NOMO-1 treated with dmso at 0.1 percent for 144 hours (cell line): ENCODE measurements at regions not wholly inside any gene's neighbourhood (a gene's known extent, or its start where the extent isn't known, plus 50 kb on each side); places are given as distances from the start of the nearest gene placed in this dataset.

Source experiments
- DNase-seq: peaks from one replicate; lab custom pipeline; 2025; ENCODE audit not compliant: unreplicated experiment; lab: John Stamatoyannopoulos, UW

DNA sequence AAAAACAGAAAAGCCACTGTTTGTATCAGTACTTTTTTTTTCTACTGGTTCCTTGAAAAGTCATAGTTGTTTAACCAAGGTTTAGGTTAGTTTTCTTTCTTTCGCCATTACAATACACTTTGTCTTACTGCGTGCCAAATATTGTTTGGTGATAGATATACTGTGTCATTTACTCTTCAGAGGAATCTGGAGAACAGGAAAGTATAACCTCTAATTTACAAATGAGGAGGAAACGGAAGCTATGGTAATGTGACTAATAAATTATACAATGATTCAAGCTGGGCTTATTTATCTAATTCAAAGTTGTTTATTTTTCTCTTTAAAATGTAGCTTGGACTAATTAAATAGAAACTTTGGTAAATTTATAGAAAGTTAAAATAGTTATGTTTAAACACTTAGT is 96.2 kb upstream of the ROBO2 start:
- DNase-seq: no peak

DNA sequence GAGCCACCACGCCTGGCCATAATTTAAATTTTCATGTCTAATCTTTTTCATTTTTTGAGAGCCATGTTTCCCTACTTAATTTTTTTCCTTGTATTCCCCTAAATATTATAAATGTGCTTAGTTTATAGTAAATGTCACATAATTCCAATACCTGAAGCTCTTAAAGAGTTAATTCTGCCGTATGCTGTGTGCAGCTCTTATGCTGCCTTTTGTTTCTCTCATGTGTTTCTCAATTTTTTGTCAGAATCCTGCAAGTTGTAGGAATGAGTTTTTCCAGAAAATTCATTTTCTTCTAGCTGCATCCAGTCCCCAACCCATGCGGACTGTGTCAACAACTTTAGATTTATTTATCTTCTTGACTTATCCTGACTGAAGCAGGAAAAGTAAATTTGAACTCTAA is 90.9 kb upstream of the ROBO2 start:
- DNase-seq: no peak

DNA sequence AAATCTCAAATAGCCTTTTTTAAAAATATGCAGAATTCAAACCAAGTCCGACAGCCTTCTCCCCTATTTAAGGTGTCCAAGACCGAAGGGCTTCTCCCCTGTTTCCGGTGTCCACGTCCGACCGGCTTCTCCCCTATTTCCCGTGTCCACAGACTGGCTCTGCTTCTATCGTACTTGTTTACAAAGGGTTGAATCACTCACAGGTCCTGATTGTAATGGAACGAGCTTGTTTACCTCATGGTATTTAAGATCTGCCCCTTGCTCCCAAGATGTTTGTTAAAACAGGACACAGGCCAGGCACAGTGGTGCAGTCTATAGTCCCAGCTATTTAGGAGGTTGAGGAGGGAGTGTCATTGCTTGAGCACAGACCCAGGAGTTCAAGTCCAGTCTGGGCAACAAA is 90.4 kb upstream of the ROBO2 start:
- no peak for DNase-seq

DNA sequence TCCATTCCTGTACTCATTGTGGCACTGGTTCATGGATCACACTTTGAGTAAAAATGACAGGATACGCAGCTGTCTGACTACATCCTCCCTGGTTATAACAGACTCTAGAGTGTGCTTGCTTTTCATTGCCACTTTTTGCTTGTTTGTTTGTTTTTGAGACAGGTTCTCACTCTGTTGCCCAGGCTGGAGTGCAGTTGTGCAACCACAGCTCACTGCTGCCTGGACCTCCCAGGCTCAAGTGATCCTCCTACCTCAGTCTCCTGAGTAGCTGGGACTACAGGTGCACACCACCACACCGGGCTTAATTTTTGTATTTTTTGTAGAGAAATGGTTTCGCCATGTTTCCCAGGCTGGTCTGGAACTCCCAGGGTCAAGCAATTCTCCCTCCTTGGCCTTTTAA is 89.3 kb upstream of the ROBO2 start:
- no peak for DNase-seq

DNA sequence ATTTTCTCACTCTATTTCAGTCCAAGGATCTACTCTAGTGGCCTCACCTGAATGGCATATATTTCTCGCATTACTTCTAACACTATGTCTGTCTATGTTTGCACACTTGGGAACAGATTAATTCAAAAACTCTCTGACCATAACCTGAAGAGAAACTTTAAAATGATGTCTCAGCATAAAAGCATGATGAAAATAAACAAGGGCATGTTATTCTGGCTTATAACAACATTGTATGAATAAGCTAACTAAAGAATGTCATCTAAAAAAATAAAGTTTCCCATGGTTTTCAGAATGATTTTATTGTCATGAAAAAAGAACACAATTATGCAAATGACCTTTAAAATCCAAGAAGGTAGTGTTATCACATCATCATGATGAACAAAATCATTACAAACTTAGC is 85.5 kb upstream of the ROBO2 start:
- no peak for DNase-seq

DNA sequence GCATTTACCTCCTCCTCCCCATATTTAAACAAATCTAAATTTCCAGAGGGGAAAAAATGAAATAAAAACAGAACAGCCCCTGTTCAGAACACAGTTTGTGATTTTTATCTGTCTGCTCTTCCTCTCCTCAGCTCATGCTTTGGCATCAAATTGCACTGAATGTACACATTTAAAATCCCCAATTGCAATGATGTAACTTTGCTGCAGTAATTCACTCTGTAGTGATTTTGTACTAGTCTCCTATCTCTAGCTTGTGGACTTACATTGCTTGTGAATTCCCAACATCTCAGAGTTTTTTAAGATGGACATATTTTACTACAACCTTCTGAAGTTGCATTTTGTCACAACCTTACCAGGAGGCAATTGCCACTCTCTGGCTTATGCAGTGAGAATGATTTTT is 81.6 kb upstream of the ROBO2 start:
- DNase-seq: no peak

DNA sequence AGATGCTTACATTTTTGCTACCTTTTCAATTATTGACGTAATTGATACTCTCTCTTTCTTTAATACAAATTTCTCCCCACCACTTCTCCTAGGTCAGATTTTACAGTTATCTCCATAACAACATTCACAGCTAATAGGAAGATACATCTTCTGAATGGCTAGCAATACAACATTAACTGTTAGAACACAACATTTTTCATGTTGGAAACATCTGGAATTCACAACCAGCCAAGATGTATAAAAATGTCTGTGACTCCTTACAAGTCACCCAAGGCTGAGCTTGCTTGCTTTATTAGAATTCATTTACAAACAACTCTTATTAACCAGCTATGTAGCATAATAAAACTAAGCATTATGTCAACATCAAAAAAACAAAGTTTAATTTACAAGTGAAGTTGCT is 81.0 kb upstream of the ROBO2 start:
- no peak for DNase-seq

DNA sequence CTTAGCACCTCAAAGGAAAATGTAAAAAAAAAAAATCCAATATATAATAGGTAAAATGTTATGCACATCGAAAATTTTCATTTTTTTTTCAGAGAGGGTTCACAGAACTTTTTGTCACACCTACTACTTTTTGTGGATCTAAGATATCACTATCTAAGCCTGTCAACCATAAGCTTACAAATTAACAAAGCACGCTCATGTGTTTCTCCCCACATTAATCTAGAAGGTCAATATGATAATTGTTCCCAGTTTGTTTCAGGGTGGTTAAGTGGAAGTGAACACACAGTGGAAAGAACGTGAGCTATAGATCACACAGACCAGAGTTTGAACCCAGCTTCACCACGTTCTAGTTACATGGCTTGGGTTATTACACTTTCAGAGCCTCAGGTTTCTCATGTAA is 78.6 kb upstream of the ROBO2 start:
- no peak for DNase-seq

DNA sequence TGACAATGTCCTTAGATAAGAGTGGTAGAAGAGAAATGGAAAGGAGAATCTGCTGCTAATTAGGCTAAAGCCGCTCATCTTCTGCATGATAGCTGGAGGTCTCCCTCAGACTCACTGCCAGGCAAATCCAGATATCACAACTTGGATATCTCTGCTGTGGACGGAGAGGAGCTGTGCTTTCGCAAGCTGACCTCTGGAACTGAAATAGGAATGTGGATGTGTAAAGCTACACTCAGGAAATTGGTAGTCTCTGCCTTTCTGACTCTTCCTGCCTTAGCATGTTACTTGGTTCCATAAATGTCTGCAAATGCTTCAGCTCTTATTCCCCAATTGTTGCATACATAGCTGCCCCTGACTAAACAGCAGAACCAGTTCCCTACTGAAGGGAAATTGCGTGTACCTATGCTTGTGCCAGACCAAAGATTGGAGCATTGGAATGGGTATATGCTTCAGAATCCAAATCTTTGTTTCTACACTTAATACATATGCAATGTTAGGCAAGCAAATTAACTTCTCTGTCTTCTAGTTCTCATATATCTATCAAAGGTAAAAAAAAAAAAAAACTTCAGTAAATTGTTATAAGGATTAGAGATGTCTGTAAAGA is 74.7 kb upstream of the ROBO2 start:
- DNase-seq: no peak

DNA sequence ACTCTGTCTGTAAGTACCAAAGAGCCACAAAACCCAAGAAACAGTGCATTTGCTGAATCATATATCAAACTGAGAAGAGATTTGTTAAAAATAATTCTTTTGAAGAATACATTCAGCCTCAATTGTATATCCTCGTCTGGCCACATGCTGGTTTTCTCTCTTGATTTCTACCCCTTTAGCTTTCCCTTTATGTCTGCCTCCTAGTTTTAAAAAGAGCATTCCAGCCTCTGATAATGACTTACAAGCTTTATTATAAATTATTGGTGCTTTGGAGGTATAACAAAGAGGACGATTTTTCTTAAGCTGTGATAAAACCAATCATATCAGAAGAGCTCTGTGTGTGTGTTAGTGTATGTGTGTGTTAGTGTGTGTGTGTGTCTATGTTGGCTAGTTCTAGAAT is 70.4 kb upstream of the ROBO2 start:
- no peak for DNase-seq

DNA sequence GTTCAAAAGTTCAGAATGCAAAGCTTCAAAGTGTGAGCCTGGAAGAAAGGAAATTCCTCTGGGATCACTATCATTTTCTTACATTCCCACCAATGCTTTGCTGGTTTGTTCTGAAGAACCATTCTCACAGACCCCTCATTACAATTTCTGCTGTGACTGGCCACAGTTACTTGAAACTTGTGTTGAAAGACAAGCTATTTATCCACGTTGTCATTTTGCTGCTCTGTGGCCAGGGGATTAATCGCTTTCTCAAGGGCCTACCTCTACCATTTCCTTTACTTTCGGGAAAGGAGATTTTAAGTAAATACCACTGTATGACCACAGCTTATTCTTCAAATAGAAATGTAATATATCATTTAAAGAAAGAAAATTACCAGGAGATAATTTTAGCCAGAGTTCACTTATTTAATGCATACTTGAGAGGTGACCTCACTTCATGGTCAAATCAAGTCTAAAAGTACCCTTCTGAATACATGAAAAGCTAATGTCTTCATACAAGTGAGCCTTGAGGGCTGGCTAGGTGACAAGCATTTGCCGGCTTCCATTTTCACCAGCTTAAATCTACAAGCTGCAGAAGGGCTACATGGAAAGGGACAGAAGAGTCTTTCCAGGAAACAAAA is 69.8 kb upstream of the ROBO2 start:
- no peak for DNase-seq

DNA sequence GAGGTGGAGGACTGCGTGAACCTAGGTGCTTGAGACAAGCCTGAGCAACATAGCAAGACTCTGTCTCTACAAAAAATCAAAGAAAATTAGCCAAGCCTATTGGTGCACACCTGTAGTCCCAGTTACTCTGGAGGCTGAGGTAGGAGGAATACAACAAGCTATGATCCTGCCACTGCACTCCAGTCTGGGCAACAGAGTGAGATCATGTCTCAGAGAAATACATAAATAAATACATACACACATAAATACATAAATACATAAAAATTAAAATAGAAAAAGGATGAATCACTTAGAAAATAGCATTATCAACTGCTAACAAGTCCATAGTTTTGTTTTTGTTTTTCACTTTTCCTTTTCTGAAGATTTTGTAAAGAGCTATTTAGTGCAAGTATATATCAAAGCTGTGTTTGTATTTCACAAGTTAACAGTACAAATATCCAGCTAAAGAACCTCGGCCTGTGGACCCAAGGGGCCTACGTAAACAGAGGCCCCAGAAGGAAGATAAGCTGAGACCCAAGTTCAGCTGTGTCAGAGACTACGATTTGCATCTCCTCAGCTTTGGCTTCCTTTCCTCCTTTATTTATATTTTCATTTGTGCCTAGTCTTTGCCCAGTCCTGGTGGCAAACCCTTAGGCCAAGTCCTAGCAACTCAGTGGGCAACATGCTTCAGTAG is 67.1 kb upstream of the ROBO2 start:
- DNase-seq: no peak

DNA sequence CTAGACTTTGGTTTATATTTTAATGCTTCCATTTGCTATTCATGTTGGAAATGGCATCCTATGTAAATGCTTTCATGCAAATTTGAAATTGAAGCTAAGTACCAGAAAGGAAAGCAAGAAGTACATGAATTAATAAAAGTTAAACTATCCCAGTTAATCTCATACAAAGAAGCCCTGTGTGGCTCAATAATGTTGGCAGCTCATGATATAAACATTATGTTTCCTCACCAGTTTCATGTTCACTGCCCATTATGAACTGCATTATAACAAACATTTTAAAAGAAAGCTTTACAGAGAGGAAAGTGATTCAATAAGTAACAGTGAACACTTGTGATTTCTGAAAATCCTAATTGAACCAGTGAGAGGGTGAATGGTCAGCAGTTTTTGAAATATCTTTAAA is 62.9 kb upstream of the ROBO2 start:
- no peak for DNase-seq

DNA sequence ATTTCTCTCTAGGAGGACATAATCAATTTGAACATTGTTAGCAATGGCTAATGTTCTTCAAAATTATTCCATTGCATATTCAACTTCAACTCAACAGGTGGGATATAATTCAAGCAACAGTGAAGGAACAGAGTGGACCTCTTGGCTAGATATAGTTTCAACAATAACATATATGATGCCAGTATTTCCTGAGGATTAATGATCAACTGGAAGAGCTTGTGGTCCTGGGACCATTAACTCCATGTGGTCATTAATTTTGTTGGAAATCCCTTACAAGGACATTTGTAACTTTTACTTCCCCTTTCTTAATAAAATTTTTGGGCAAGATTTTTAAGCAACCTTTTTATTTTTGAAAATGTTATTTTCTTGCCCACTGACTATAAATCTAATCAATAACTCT is 54.3 kb upstream of the ROBO2 start:
- DNase-seq: no peak

DNA sequence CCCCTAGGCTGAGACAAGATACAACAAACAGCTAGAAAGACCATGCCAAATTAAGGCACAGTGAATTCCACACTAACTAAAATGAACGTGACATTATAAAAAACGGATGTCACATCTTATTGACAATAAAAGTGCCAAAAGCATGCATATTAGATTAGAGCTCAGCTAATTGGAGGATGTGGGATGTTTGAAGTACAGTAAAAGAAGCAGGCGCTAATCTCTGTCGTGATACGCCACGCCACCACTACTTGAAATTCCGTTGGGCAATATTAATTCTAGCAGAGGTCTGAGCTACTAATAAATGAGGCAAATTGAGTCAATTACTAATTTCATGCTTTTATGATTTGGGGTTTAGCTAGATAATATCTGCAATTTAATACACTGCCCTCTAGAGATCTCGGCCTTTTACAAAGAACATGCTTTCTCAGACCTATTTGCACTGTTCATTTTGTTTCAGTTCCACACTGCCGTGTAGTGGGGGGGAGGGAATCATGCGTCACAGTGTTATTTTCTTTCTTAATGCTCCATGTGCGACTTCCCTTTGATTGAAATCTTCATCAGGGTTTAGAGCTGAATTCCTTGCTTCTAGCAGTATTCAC is 52.9 kb upstream of the ROBO2 start:
- no peak for DNase-seq
